HepG2 (cell line): ENCODE measurements at regions not wholly inside any gene's neighbourhood (a gene's known extent, or its start where the extent isn't known, plus 50 kb on each side); places are given as distances from the start of the nearest gene placed in this dataset.

ENCODE experiments used
- ATAC-seq: fragments of 200-7000 bp; cut with Tn5 transposase; 3 replicates; pipeline ENCODE4 v1.9.1; 2020; ENCODE audit warnings: mild to moderate bottlenecking, moderate library complexity
- BruUV-seq: library from RNA; stranded (reverse); fragments of 400-500 nt; replicated peaks from 2 replicates; lab custom pipeline; 2021; lab: Mats Ljungman, UMichigan
- CTCF ChIA-PET: fragments of 300-600 bp; formaldehyde crosslinking; extraction: SDS; loops from one replicate; lab custom pipeline; 2021; ENCODE audit warnings: low total read pairs, inconsistent platforms, low intra/inter-chr PET ratio; lab: Yijun Ruan, JAX
- POLR2A ChIA-PET: fragments of 350-600 bp; sonication (Branson Sonifier 250); formaldehyde crosslinking; loops from one replicate; lab custom pipeline; 2020; ENCODE audit warnings: antibody characterized with exemption, inconsistent platforms; lab: Yijun Ruan, JAX
- DNase-seq: peaks from one replicate; pipeline ENCODE4 v3.0.0-alpha.2; 2015; ENCODE audit warnings: low spot score
- FAIRE-seq: peaks from 3 replicates; lab custom pipeline; 2011; peaks lifted over from hg19 to GRCh38; lab: Jason Lieb, UNC
- H2AFZ ChIP-seq: one replicate; pipeline ENCODE4 v1.6.1; 2011; ENCODE audit warnings: low read length, inconsistent platforms
- H3K27ac ChIP-seq: fragments of 300-600 bp; 3 replicates; pipeline ENCODE4 v1.8.0; 2011; ENCODE audit warnings: mixed run types, mild to moderate bottlenecking, mixed read lengths, low read length, inconsistent platforms; ENCODE audit not compliant: insufficient read depth; ENCODE audit errors: extremely low read length
- H3K27me3 ChIP-seq, 2 experiments: fragments of 200-600 bp in 1 of 2; 2 replicates in 1 of 2; 3 replicates in 1 of 2; pipeline versions ENCODE4 v1.6.0 to v1.8.0; 2011; ENCODE audit warnings: low read length in 2 of 2, mild to moderate bottlenecking in 2 of 2, moderate library complexity in 2 of 2, inconsistent platforms in 1 of 2; ENCODE audit not compliant: insufficient read depth in 2 of 2, control insufficient read depth in 1 of 2
- H3K36me3 ChIP-seq, 2 experiments: fragments of 200-600 bp in 1 of 2; replicated peaks in 1 of 2; 2 replicates in 1 of 2; 3 replicates in 1 of 2; pipeline versions ENCODE4 v1.5.1 to v1.8.0; 2011; ENCODE audit warnings: low read length in 2 of 2, inconsistent platforms in 1 of 2; ENCODE audit not compliant: insufficient read depth in 2 of 2, control insufficient read depth in 1 of 2
- H3K4me1 ChIP-seq: 2 replicates; pipeline ENCODE4 v1.5.1; 2012; ENCODE audit warnings: low read length, inconsistent platforms; ENCODE audit not compliant: insufficient read depth
- H3K4me2 ChIP-seq: 2 replicates; pipeline ENCODE4 v1.6.0; 2011; ENCODE audit warnings: low read depth, low read length, inconsistent platforms
- H3K4me3 ChIP-seq, 3 experiments: fragments of 200-600 bp in 1 of 3; sonication (generic), shearing (Covaris generic) in 1 of 3; replicated peaks in 1 of 3; 2 replicates each; pipeline ENCODE4 v1.5.1; 2011 to 2016; ENCODE audit warnings: low read length in 3 of 3, inconsistent platforms in 2 of 3, low read depth in 2 of 3, mild to moderate bottlenecking in 2 of 3, control low read depth in 1 of 3, mixed read lengths in 1 of 3; ENCODE audit not compliant: insufficient read depth in 1 of 3
- H3K79me2 ChIP-seq: one replicate; pipeline ENCODE4 v1.6.1; 2011; ENCODE audit warnings: low read length, inconsistent platforms; ENCODE audit not compliant: insufficient read depth
- H3K9ac ChIP-seq: 2 replicates; pipeline ENCODE4 v1.6.0; 2011; ENCODE audit warnings: mild to moderate bottlenecking, low read depth, low read length, inconsistent platforms; ENCODE audit not compliant: insufficient read depth
- H3K9me3 ChIP-seq: 2 replicates; pipeline ENCODE4 v1.5.1; 2012; ENCODE audit warnings: mild to moderate bottlenecking, low read length
- H4K20me1 ChIP-seq: 2 replicates; pipeline ENCODE4 v1.6.0; 2011; ENCODE audit warnings: inconsistent platforms, mild to moderate bottlenecking, low read length, moderate library complexity; ENCODE audit not compliant: insufficient read depth
- ARID3A ChIP-seq: IDR thresholded peaks from 2 replicates; pipeline ENCODE4 v1.6.1; 2012; ENCODE audit warnings: low read depth, low read length, improper control_type of control experiment
- FOXA1 ChIP-seq, 2 experiments: fragments of 450-650 bp in 1 of 2; sonication (generic) in 1 of 2; formaldehyde crosslinking in 1 of 2; IDR thresholded peaks; 2 replicates each; pipeline versions ENCODE4 v1.4.0 to v1.6.1; 2016 to 2020; ENCODE audit warnings: missing genetic modification reagents in 1 of 2
- KDM2A ChIP-seq: sonication (generic); formaldehyde crosslinking; IDR thresholded peaks from 2 replicates; pipeline ENCODE4 v1.4.0; 2020; ENCODE audit warnings: low read depth, missing genetic modification reagents, borderline replicate concordance
- MIXL1 ChIP-seq: IDR thresholded peaks from 2 replicates; pipeline ENCODE4 v1.6.1; 2016
- NFIC ChIP-seq: IDR thresholded peaks from 2 replicates; pipeline ENCODE4 v1.6.1; 2012; ENCODE audit warnings: mild to moderate bottlenecking, low read length, inconsistent platforms
- SOX13 ChIP-seq, 3 experiments: fragments of 450-650 bp in 1 of 3; sonication (generic) in 1 of 3; formaldehyde crosslinking in 1 of 3; IDR thresholded peaks in 2 of 3; conservative IDR thresholded peaks in 1 of 3; 2 replicates each; pipeline versions ENCODE4 v1.5.0 to v1.6.1; 2016 to 2020; ENCODE audit warnings: antibody characterized with exemption in 1 of 3, mild to moderate bottlenecking in 1 of 3, missing compliant biosample characterization in 1 of 3, missing genetic modification reagents in 1 of 3, moderate library complexity in 1 of 3
- TEF ChIP-seq: sonication (generic); formaldehyde crosslinking; IDR thresholded peaks from 2 replicates; pipeline ENCODE4 v1.5.0; 2020; ENCODE audit warnings: missing genetic modification reagents
- XRCC5 ChIP-seq: fragments of 200-400 bp; formaldehyde crosslinking; optimal IDR thresholded peaks from 2 replicates; pipeline ENCODE3; 2017; ENCODE audit warnings: mild to moderate bottlenecking, low read length
- ZBTB43 ChIP-seq: sonication (generic); formaldehyde crosslinking; conservative IDR thresholded peaks from 2 replicates; pipeline ENCODE4 v1.4.0; 2020; ENCODE audit warnings: missing genetic modification reagents
- ZNF24 ChIP-seq: fragments of 450-650 bp; IDR thresholded peaks from 2 replicates; pipeline ENCODE4 v1.6.1; 2017; ENCODE audit warnings: antibody characterized with exemption, mild to moderate bottlenecking
- ZNF646 ChIP-seq: sonication (generic); formaldehyde crosslinking; IDR thresholded peaks from 2 replicates; pipeline ENCODE4 v1.9.0; 2021; ENCODE audit warnings: mild to moderate bottlenecking, missing genetic modification reagents
- ZNF775 ChIP-seq: sonication (generic); formaldehyde crosslinking; IDR thresholded peaks from 2 replicates; pipeline ENCODE4 v1.4.0; 2020; ENCODE audit warnings: missing genetic modification reagents, mild to moderate bottlenecking, moderate library complexity, borderline replicate concordance
- in situ Hi-C: cut with HindIII; loops from 2 replicates; pipeline ENCODE4 v1.10.0; 2017; ENCODE audit warnings: low pct_unique_long_range_greater_than_20kb; ENCODE audit not compliant: extremely low pct_ligation_motif_present
- intact Hi-C: fragments of 100-400 bp; cut with micrococcal nuclease; formaldehyde crosslinking; loops from one replicate; pipeline ENCODE4 v1.10.0; 2022; ENCODE audit not compliant: unreplicated experiment

- TF ChIP-seq FOXA1 (IDR thresholded peaks at IDR 0.05) (no peak), FOXA1 (CRISPR knock-in tag; IDR thresholded peaks at IDR 0.05) (no peak), KDM2A (CRISPR knock-in tag) (no peak), ZNF646 (CRISPR knock-in tag) (no peak), ZNF775 (no peak), XRCC5 (no peak)
These were observed 105.8 kb upstream of the UGP2 start (continued) for GRCh38 chr2:63735931-63736330.

- Histone ChIP-seq H3K9ac (no peak overlapping the region), H3K4me3 (no peak overlapping the region), H3K9me3 (no peaks in the 10 kb centered on the region), H3K4me1 (peaks cover 72% of the 10 kb centered on the region), H4K20me1 (no peaks in the 10 kb centered on the region), H3K79me2 (no peaks in the 10 kb centered on the region), H3K36me3 (no peaks in the 10 kb centered on the region), H3K27ac (peak overlapping the region; percentile 74), H2AFZ (no peak overlapping the region), H3K4me2 (peak overlapping the region; percentile 49; the same call in 1 of the 2 replicates), H3K27me3 (no peaks in the 10 kb centered on the region)
- in situ Hi-C loops = no loop called here
- FAIRE-seq (no peak), ATAC-seq (no peak), DNase-seq (no peak)
- intact Hi-C loops = loop anchor here (2.0 to 10.0 kb wide), 3 partner anchors 14 to 418 kb away; partner anchors contain the start of gene UGP2
- ChIA-PET CTCF (no interaction called here), POLR2A (interaction anchor here (0.6 to 5.5 kb wide), 5 partner anchors 37 to 1514 kb away, joined by 3 to 73 read pairs (median 5); partner anchors contain the start of genes MDH1, UGP2 and WDPCP)
- BruUV-seq = no TSS peak
- no peak for TF ChIP-seq ZNF24
- TF ChIP-seq ARID3A = 0 out of 2 replicates have a peak, but pooled peaks have one; percentile 21
- no peak for TF ChIP-seq SOX13 (IDR thresholded peaks at IDR 0.05)
- TF ChIP-seq SOX13 (CRISPR knock-in tag; conservative IDR thresholded peaks at IDR 0.05 in 1 of 2, IDR thresholded peaks at IDR 0.05 in 1 of 2) = 0 out of 4 replicates have a peak, but pooled peaks of 1 of the 2 experiments have one; percentile 3
- no peak for TF ChIP-seq ZBTB43 (CRISPR knock-in tag)
- 0 out of 2 replicates have a peak, but pooled peaks have one; percentile 5 for TF ChIP-seq NFIC
- 0 out of 2 replicates have a peak, but pooled peaks have one; percentile 24 for TF ChIP-seq TEF (CRISPR knock-in tag)
- TF ChIP-seq MIXL1 (CRISPR knock-in tag) = no peak
These were observed 105.3 kb upstream of the UGP2 start for GRCh38 chr2:63736354-63736753.
